SK-N-SH (cell line): ENCODE measurements at regions not wholly inside any gene's neighbourhood (a gene's known extent, or its start where the extent isn't known, plus 50 kb on each side); places are given as distances from the start of the nearest gene placed in this dataset.

Experiments
- EP300 ChIP-seq, 2 experiments: IDR thresholded peaks; 2 replicates each; pipeline versions ENCODE4 v1.4.0 to v1.6.1; 2012; ENCODE audit warnings: borderline replicate concordance in 1 of 2, low read depth in 1 of 2, low read length in 1 of 2
- GABPA ChIP-seq: IDR thresholded peaks from 2 replicates; pipeline ENCODE4 v1.4.0; 2012; ENCODE audit warnings: low read depth, mild to moderate bottlenecking
- MAX ChIP-seq: IDR thresholded peaks from 2 replicates; pipeline ENCODE4 v1.4.0; 2012; ENCODE audit warnings: low read depth
- NRF1 ChIP-seq: IDR thresholded peaks from 2 replicates; pipeline ENCODE4 v1.6.1; 2012; ENCODE audit warnings: low read depth, mild to moderate bottlenecking, low read length
- POLR2AphosphoS5 ChIP-seq: IDR thresholded peaks from 2 replicates; pipeline ENCODE4 v1.6.1; 2012; ENCODE audit warnings: low read depth, low read length
- RCOR1 ChIP-seq: fragments of 150-350 bp; IDR thresholded peaks from 2 replicates; pipeline ENCODE4 v1.6.1; 2017; ENCODE audit warnings: antibody characterized with exemption, low read length
- TAF1 ChIP-seq: IDR thresholded peaks from 2 replicates; pipeline ENCODE4 v1.6.1; 2012; ENCODE audit warnings: low read depth, mild to moderate bottlenecking, low read length, moderate library complexity, borderline replicate concordance
- TF ChIP-seq, protein P1 (sequence below): fragments of 200-600 bp; sonication (generic); IDR thresholded peaks from 2 replicates; pipeline ENCODE4 v1.6.1; 2017; ENCODE audit warnings: antibody characterized with exemption, mild to moderate bottlenecking, moderate library complexity

GRCh38 chr21:38081708-38082107 lies 165.5 kb upstream of the KCNJ6 start:
- no peak for TF ChIP-seq MAX
- TF ChIP-seq, protein P1, sequence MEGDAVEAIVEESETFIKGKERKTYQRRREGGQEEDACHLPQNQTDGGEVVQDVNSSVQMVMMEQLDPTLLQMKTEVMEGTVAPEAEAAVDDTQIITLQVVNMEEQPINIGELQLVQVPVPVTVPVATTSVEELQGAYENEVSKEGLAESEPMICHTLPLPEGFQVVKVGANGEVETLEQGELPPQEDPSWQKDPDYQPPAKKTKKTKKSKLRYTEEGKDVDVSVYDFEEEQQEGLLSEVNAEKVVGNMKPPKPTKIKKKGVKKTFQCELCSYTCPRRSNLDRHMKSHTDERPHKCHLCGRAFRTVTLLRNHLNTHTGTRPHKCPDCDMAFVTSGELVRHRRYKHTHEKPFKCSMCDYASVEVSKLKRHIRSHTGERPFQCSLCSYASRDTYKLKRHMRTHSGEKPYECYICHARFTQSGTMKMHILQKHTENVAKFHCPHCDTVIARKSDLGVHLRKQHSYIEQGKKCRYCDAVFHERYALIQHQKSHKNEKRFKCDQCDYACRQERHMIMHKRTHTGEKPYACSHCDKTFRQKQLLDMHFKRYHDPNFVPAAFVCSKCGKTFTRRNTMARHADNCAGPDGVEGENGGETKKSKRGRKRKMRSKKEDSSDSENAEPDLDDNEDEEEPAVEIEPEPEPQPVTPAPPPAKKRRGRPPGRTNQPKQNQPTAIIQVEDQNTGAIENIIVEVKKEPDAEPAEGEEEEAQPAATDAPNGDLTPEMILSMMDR = no peak
- no peak for TF ChIP-seq EP300 (IDR thresholded peaks at IDR 0.05; ENCODE audit: borderline replicate concordance in 1 of 2, low read depth in 1 of 2, low read length in 1 of 2)
- TF ChIP-seq GABPA = no peak
- no peak for TF ChIP-seq TAF1
- no peak for TF ChIP-seq POLR2AphosphoS5
- no peak for TF ChIP-seq NRF1
- TF ChIP-seq RCOR1 = no peak
